ENCODE measurements at regions not wholly inside any gene's neighbourhood (a gene's known extent, or its start where the extent isn't known, plus 50 kb on each side); places are given as distances from the start of the nearest gene placed in this dataset.

GRCh38 chr2:228526687-228527086 is 345.2 kb upstream of the SPHKAP start:
- Histone ChIP-seq H3K9me3 (replicated peaks in 1 of 3) (no peaks in the 10 kb centered on the region), H3K4me1 (replicated peaks in 1 of 2) (no peaks in the 10 kb centered on the region), H3K36me3 (replicated peaks in 1 of 2) (no peaks in the 10 kb centered on the region), H3K27me3 (no peaks in the 10 kb centered on the region), H3K27ac (no peak overlapping the region), H3K4me3 (no peak overlapping the region)
- intact Hi-C loops (cut with DNase I): no loop called here
- TF ChIP-seq CTCF (IDR thresholded peaks at IDR 0.05) (no peak), POLR2A (IDR thresholded peaks at IDR 0.05) (no peak)
- 70 to 88% (median 82%) methylated on average over 1 of the region's 1 CpG for WGBS, 4 donors
- DNase-seq: no peak

- Histone ChIP-seq H3K4me1 (replicated peaks in 1 of 2) (no peaks in the 10 kb centered on the region), H3K4me3 (no peak overlapping the region), H3K9me3 (replicated peaks in 1 of 3) (no peaks in the 10 kb centered on the region), H3K27ac (no peak overlapping the region), H3K36me3 (replicated peaks in 1 of 2) (no peaks in the 10 kb centered on the region), H3K27me3 (no peaks in the 10 kb centered on the region)
- intact Hi-C loops (cut with DNase I): no loop called here
- no peak for DNase-seq
- 93 to 97% (median 96%) methylated on average over 3 of the region's 3 CpGs for WGBS, 4 donors
- TF ChIP-seq CTCF (IDR thresholded peaks at IDR 0.05) (no peak), POLR2A (IDR thresholded peaks at IDR 0.05) (no peak)
These were observed 341.5 kb upstream of the SPHKAP start for GRCh38 chr2:228522977-228523376.

GRCh38 chr2:228522276-228522675 is 340.8 kb upstream of the SPHKAP start:
- Histone ChIP-seq H3K27ac (no peak overlapping the region), H3K27me3 (no peaks in the 10 kb centered on the region), H3K4me1 (replicated peaks in 1 of 2) (no peaks in the 10 kb centered on the region), H3K4me3 (no peak overlapping the region), H3K36me3 (replicated peaks in 1 of 2) (no peaks in the 10 kb centered on the region), H3K9me3 (replicated peaks in 1 of 3) (no peaks in the 10 kb centered on the region)
- intact Hi-C loops (cut with DNase I): no loop called here
- DNase-seq: no peak
- TF ChIP-seq CTCF (IDR thresholded peaks at IDR 0.05): no peak
- 68 to 80% (median 76%) methylated on average over 2 of the region's 2 CpGs for WGBS, 4 donors

- Histone ChIP-seq H3K36me3 (replicated peaks in 1 of 2) (no peaks in the 10 kb centered on the region), H3K27ac (no peak overlapping the region), H3K27me3 (no peaks in the 10 kb centered on the region), H3K4me3 (no peak overlapping the region), H3K4me1 (replicated peaks in 1 of 2) (peaks cover 0 to under 1% of the 10 kb centered on the region in 2 donors), H3K9me3 (replicated peaks in 1 of 3) (no peaks in the 10 kb centered on the region)
- no peak for DNase-seq
- TF ChIP-seq CTCF (IDR thresholded peaks at IDR 0.05) (no peak), POLR2A (IDR thresholded peaks at IDR 0.05) (no peak)
- intact Hi-C loops (cut with DNase I): no loop called here
These were observed 338.1 kb upstream of the SPHKAP start for GRCh38 chr2:228519561-228519960.
